Ishikawa (cell line): ENCODE measurements at regions not wholly inside any gene's neighbourhood (a gene's known extent, or its start where the extent isn't known, plus 50 kb on each side); places are given as distances from the start of the nearest gene placed in this dataset.

ENCODE experiments used
- CREB1 ChIP-seq: IDR thresholded peaks from 2 replicates; pipeline ENCODE4 v1.6.1; 2012; ENCODE audit warnings: low read depth
- EGR1 ChIP-seq: IDR thresholded peaks from 2 replicates; pipeline ENCODE4 v1.6.1; 2012
- FOXM1 ChIP-seq: IDR thresholded peaks from 2 replicates; pipeline ENCODE4 v1.6.1; 2012; ENCODE audit warnings: low read depth, borderline replicate concordance
- NFIC ChIP-seq: IDR thresholded peaks from 2 replicates; pipeline ENCODE4 v1.6.1; 2012
- RAD21 ChIP-seq: IDR thresholded peaks from 2 replicates; pipeline ENCODE4 v1.6.1; 2012; ENCODE audit warnings: low read depth
- TAF1 ChIP-seq: IDR thresholded peaks from 2 replicates; pipeline ENCODE4 v1.6.1; 2012; ENCODE audit warnings: low read depth, mild to moderate bottlenecking
- TCF12 ChIP-seq: IDR thresholded peaks from 2 replicates; pipeline ENCODE4 v1.6.1; 2012; ENCODE audit warnings: low read depth
- YY1 ChIP-seq: IDR thresholded peaks from 2 replicates; pipeline ENCODE4 v1.6.1; 2012; ENCODE audit warnings: low read depth
- TF ChIP-seq, protein P1 (sequence below): IDR thresholded peaks from 2 replicates; pipeline ENCODE4 v1.6.1; 2012
- TF ChIP-seq, protein P2 (sequence below): IDR thresholded peaks from 2 replicates; pipeline ENCODE4 v1.6.1; 2012
- TF ChIP-seq, protein P3 (sequence below): IDR thresholded peaks from 2 replicates; pipeline ENCODE4 v1.6.1; 2012; ENCODE audit warnings: low read depth, mild to moderate bottlenecking

DNA sequence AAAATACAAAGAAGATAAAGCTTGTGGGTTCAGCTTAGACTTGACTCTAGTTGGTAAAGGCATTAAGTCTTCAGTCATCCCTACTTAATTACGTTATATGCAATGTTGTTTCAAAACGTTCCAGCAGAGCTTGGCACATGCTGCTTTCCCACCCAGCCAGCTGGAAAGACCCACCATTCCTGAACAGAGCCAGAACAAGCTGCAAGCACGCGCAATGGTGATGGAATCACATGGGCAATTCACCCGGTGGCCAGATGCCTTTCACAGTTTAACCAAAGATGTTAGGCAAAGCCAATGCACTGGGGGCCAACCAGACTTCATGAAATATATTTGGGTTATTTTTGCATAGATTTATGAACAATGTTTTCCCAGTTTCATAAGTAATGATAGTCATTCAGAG is 123.4 kb upstream of the CDH20 start:
- no peak for TF ChIP-seq EGR1
- no peak for TF ChIP-seq NFIC
- TF ChIP-seq YY1 = no peak
- TF ChIP-seq, protein P1, sequence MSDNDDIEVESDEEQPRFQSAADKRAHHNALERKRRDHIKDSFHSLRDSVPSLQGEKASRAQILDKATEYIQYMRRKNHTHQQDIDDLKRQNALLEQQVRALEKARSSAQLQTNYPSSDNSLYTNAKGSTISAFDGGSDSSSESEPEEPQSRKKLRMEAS = no peak
- no peak for TF ChIP-seq CREB1
- TF ChIP-seq RAD21 = no peak
- TF ChIP-seq, protein P2, sequence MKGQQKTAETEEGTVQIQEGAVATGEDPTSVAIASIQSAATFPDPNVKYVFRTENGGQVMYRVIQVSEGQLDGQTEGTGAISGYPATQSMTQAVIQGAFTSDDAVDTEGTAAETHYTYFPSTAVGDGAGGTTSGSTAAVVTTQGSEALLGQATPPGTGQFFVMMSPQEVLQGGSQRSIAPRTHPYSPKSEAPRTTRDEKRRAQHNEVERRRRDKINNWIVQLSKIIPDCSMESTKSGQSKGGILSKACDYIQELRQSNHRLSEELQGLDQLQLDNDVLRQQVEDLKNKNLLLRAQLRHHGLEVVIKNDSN = no peak
- no peak for TF ChIP-seq FOXM1
- TF ChIP-seq TCF12 = no peak
- no peak for TF ChIP-seq TAF1
- TF ChIP-seq, protein P3, sequence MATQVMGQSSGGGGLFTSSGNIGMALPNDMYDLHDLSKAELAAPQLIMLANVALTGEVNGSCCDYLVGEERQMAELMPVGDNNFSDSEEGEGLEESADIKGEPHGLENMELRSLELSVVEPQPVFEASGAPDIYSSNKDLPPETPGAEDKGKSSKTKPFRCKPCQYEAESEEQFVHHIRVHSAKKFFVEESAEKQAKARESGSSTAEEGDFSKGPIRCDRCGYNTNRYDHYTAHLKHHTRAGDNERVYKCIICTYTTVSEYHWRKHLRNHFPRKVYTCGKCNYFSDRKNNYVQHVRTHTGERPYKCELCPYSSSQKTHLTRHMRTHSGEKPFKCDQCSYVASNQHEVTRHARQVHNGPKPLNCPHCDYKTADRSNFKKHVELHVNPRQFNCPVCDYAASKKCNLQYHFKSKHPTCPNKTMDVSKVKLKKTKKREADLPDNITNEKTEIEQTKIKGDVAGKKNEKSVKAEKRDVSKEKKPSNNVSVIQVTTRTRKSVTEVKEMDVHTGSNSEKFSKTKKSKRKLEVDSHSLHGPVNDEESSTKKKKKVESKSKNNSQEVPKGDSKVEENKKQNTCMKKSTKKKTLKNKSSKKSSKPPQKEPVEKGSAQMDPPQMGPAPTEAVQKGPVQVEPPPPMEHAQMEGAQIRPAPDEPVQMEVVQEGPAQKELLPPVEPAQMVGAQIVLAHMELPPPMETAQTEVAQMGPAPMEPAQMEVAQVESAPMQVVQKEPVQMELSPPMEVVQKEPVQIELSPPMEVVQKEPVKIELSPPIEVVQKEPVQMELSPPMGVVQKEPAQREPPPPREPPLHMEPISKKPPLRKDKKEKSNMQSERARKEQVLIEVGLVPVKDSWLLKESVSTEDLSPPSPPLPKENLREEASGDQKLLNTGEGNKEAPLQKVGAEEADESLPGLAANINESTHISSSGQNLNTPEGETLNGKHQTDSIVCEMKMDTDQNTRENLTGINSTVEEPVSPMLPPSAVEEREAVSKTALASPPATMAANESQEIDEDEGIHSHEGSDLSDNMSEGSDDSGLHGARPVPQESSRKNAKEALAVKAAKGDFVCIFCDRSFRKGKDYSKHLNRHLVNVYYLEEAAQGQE = no peak
